ENCODE measurements at regions not wholly inside any gene's neighbourhood (a gene's known extent, or its start where the extent isn't known, plus 50 kb on each side); places are given as distances from the start of the nearest gene placed in this dataset.

DNA sequence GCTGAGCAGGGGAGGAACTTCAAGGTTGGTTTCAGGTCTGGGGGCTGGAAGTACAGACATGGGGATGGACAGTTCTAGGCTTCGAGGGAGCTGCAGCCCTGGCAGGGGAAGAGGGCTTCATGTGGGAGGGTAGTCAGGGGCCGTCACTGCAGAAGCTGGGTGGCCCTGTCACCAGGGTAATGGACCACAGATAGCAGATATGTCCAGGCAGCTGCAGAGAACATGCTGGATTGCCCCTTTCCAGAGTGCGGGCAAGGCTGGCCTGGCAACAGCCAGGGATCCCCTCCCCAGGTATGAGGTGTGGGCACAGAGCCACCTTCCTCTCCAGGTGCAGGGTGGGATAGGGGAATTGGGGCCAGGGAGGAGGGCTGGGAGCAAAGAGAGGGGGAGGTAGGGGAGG is 206.5 kb downstream of the GADD45G start:
- TF ChIP-seq, protein P1, sequence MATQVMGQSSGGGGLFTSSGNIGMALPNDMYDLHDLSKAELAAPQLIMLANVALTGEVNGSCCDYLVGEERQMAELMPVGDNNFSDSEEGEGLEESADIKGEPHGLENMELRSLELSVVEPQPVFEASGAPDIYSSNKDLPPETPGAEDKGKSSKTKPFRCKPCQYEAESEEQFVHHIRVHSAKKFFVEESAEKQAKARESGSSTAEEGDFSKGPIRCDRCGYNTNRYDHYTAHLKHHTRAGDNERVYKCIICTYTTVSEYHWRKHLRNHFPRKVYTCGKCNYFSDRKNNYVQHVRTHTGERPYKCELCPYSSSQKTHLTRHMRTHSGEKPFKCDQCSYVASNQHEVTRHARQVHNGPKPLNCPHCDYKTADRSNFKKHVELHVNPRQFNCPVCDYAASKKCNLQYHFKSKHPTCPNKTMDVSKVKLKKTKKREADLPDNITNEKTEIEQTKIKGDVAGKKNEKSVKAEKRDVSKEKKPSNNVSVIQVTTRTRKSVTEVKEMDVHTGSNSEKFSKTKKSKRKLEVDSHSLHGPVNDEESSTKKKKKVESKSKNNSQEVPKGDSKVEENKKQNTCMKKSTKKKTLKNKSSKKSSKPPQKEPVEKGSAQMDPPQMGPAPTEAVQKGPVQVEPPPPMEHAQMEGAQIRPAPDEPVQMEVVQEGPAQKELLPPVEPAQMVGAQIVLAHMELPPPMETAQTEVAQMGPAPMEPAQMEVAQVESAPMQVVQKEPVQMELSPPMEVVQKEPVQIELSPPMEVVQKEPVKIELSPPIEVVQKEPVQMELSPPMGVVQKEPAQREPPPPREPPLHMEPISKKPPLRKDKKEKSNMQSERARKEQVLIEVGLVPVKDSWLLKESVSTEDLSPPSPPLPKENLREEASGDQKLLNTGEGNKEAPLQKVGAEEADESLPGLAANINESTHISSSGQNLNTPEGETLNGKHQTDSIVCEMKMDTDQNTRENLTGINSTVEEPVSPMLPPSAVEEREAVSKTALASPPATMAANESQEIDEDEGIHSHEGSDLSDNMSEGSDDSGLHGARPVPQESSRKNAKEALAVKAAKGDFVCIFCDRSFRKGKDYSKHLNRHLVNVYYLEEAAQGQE (IDR thresholded peaks at IDR 0.05; ENCODE audit: borderline replicate concordance), result no peak
- TF ChIP-seq, protein P2, sequence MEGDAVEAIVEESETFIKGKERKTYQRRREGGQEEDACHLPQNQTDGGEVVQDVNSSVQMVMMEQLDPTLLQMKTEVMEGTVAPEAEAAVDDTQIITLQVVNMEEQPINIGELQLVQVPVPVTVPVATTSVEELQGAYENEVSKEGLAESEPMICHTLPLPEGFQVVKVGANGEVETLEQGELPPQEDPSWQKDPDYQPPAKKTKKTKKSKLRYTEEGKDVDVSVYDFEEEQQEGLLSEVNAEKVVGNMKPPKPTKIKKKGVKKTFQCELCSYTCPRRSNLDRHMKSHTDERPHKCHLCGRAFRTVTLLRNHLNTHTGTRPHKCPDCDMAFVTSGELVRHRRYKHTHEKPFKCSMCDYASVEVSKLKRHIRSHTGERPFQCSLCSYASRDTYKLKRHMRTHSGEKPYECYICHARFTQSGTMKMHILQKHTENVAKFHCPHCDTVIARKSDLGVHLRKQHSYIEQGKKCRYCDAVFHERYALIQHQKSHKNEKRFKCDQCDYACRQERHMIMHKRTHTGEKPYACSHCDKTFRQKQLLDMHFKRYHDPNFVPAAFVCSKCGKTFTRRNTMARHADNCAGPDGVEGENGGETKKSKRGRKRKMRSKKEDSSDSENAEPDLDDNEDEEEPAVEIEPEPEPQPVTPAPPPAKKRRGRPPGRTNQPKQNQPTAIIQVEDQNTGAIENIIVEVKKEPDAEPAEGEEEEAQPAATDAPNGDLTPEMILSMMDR (IDR thresholded peaks at IDR 0.05; ENCODE audit: poor library complexity, severe bottlenecking), result no peak
- no peak for TF ChIP-seq MXI1 (conservative IDR thresholded peaks at IDR 0.05; ENCODE audit: poor library complexity, severe bottlenecking)
- TF ChIP-seq EP300 (conservative IDR thresholded peaks at IDR 0.05; ENCODE audit: poor library complexity, severe bottlenecking), result no peak
